ENCODE measurements at regions not wholly inside any gene's neighbourhood (a gene's known extent, or its start where the extent isn't known, plus 50 kb on each side); places are given as distances from the start of the nearest gene placed in this dataset.

DNA sequence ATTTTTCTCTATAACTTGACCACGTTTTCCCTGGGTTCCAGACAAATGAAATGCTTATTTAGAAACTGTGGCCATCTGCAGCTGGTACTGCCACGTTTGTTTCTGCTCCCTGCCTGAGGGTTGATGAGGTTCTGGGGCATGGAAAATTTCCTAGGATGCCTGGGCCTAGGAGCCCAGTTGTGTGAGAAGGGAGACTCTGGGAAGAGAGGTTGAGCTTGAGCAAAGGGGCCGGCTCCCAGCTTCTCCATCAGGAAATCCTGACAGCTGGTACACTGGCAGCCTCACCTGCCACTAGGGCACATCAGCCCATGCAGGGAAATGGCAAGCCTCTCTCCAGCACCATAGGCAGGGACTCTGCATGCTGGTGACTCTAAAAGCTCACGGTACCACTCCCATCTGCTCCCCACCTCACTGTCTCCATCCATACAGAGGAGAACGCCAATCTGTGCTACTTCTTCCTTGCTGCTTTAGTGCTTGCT, 165.4 kb upstream of the PPP2R3A start:
- WGBS, result 63% methylated on average over 5 of the region's 5 CpGs
- Histone ChIP-seq H3K27ac (ENCODE audit: low read length) (no peak overlapping the region), H3K4me3 (ENCODE audit: low read length) (no peak overlapping the region), H3K27me3 (ENCODE audit: control insufficient read depth, insufficient read depth) (no peaks in the 10 kb centered on the region), H3K9me3 (ENCODE audit: control insufficient read depth, low read length) (no peaks in the 10 kb centered on the region), H3K4me1 (ENCODE audit: control insufficient read depth, insufficient read depth, low read length) (no peaks in the 10 kb centered on the region)
- ATAC-seq (no peak), DNase-seq (no peak)
- intact Hi-C loops (cut with DNase I), result no loop called here

DNA sequence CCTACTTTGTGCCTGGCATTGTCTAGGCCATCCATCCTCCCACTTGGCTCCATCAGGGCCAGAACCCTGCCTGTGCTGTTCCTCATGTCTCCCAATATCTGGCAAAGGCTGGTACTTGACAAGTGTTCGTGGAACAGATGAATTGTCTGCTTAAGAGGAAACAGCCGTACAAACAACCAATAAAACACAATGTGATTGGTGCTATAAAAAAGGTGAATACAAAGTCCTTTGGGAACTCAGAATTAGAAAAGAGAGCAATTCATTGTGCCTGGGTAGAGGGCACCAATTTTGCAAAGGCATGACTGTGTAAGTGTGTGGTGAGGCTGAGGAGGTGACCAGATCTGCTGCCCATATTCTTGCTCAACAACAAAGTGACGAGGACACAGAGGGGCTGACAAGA, 164.5 kb upstream of the PPP2R3A start:
- ATAC-seq (no peak), DNase-seq (no peak)
- intact Hi-C loops (cut with DNase I), result no loop called here
- no peaks in the 10 kb centered on the region for H3K27me3 ChIP-seq (ENCODE audit: control insufficient read depth, insufficient read depth)
- H3K4me1 ChIP-seq (ENCODE audit: control insufficient read depth, insufficient read depth, low read length), result no peaks in the 10 kb centered on the region
- H3K9me3 ChIP-seq (ENCODE audit: control insufficient read depth, low read length), result no peaks in the 10 kb centered on the region
- no peak overlapping the region for H3K27ac ChIP-seq (ENCODE audit: low read length)
- WGBS, result 78% methylated on average over 3 of the region's 3 CpGs
- no peak overlapping the region for H3K4me3 ChIP-seq (ENCODE audit: low read length)

DNA sequence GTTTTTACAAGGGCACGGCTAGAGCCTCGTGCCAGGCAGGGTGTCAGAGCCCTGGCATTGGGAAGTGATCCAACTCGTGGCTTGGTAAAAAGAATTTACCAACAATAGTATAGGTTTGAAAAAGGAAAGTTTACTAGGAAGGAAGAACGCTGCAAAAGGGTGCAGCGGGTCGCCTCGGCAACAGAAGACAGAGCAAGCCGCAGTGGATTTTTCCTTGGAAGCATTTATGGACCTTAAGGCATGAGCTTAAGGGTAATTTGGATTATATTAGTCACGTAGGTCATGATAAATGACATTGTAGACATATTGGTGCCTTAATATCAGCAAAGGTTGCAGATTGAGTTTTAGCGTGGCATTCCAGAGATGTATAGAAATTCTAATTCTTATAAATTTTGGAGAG, 163.4 kb upstream of the PPP2R3A start:
- ATAC-seq (no peak), DNase-seq (no peak)
- Histone ChIP-seq H3K27me3 (ENCODE audit: control insufficient read depth, insufficient read depth) (no peaks in the 10 kb centered on the region), H3K4me1 (ENCODE audit: control insufficient read depth, insufficient read depth, low read length) (no peaks in the 10 kb centered on the region), H3K27ac (ENCODE audit: low read length) (no peak overlapping the region), H3K4me3 (ENCODE audit: low read length) (no peak overlapping the region), H3K9me3 (ENCODE audit: control insufficient read depth, low read length) (no peaks in the 10 kb centered on the region)
- intact Hi-C loops (cut with DNase I), result no loop called here
- WGBS, result 79% methylated on average over 10 of the region's 10 CpGs

DNA sequence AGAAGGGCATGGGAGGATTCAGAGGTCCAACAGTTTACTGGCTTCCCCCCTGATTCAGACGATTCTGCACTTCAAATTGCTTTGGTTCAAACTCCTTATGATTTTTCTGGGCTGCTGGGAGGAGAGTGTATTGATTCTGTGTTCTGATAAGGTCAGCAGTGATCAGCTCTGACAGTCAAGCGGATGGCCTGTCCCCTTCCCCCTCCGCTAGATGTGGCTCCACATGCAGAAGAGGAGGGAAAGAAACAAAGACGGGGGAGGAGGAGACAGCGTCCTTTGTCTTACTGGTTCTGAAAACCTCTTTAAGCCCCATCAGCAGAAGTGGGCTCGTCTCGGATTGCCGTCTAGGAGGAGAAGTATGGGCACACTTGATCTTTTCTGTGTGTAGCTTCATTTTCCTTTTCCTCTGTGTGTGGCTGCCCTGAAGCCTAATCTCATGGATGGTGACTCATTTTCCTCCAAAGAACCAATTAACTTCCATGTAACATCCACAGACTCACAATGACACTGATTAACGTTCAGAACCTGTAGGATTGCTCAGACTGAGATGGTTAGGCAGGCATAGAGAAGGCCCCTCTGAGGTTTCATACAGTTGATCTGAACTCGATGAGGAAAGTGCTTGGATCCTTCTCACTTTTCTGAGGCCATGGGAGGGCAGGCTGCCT, 162.4 kb upstream of the PPP2R3A start:
- Histone ChIP-seq H3K4me3 (ENCODE audit: low read length) (no peak overlapping the region), H3K4me1 (ENCODE audit: control insufficient read depth, insufficient read depth, low read length) (no peaks in the 10 kb centered on the region), H3K9me3 (ENCODE audit: control insufficient read depth, low read length) (no peaks in the 10 kb centered on the region), H3K27me3 (ENCODE audit: control insufficient read depth, insufficient read depth) (no peaks in the 10 kb centered on the region), H3K27ac (ENCODE audit: low read length) (no peak overlapping the region)
- WGBS, result 64% methylated on average over 10 of the region's 10 CpGs
- no peak for DNase-seq
- ATAC-seq, result no peak
- intact Hi-C loops (cut with DNase I), result no loop called here

DNA sequence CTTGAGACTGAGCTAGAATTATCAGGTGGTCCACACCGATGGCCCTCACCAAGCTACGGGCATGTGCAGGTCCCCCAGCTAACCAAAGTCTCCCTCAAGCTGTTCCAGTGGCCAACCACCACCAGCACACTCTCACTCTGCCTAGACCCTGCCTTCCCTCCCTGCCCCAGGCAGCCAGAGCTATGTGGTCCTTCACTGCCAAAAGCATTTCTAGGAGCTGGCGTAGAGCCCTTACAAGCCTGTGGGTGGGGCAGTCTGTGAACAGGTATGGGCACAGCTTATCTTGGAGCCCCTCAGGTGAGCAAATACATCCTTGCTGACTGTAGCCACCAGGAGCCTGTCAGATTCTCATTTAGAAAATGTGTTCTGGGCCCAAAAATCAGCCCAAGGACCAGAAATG, 159.8 kb upstream of the PPP2R3A start:
- no peaks in the 10 kb centered on the region for H3K4me1 ChIP-seq (ENCODE audit: control insufficient read depth, insufficient read depth, low read length)
- DNase-seq (no peak), ATAC-seq (no peak)
- no peaks in the 10 kb centered on the region for H3K27me3 ChIP-seq (ENCODE audit: control insufficient read depth, insufficient read depth)
- H3K4me3 ChIP-seq (ENCODE audit: low read length), result no peak overlapping the region
- intact Hi-C loops (cut with DNase I), result no loop called here
- no peak overlapping the region for H3K27ac ChIP-seq (ENCODE audit: low read length)
- H3K9me3 ChIP-seq (ENCODE audit: control insufficient read depth, low read length), result no peaks in the 10 kb centered on the region
- 84% methylated on average over 3 of the region's 3 CpGs for WGBS

DNA sequence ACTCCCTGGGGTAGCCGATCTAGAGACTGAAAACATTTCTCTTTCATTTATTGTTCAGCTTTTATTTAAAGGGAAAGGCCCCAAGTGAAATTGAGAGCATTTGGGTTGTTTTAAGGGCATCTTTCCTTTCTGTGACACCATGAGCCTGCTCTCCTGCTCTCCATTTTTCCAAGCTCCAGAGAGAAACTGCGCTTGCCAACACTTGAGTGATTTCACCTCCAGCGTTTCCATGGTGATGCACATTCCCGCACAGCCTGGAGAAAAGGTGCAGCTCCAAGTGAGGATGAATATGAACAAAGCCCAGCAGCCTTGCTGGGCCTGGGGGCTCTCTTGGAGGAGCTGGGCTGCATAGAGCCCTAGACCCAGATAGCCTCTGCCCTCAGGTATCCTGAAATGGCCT, 159.2 kb upstream of the PPP2R3A start:
- no peaks in the 10 kb centered on the region for H3K27me3 ChIP-seq (ENCODE audit: control insufficient read depth, insufficient read depth)
- WGBS, result 44% methylated on average over 4 of the region's 4 CpGs
- no peaks in the 10 kb centered on the region for H3K9me3 ChIP-seq (ENCODE audit: control insufficient read depth, low read length)
- H3K4me3 ChIP-seq (ENCODE audit: low read length), result no peak overlapping the region
- no peaks in the 10 kb centered on the region for H3K4me1 ChIP-seq (ENCODE audit: control insufficient read depth, insufficient read depth, low read length)
- ATAC-seq (no peak), DNase-seq (no peak)
- H3K27ac ChIP-seq (ENCODE audit: low read length), result no peak overlapping the region
- intact Hi-C loops (cut with DNase I), result no loop called here

DNA sequence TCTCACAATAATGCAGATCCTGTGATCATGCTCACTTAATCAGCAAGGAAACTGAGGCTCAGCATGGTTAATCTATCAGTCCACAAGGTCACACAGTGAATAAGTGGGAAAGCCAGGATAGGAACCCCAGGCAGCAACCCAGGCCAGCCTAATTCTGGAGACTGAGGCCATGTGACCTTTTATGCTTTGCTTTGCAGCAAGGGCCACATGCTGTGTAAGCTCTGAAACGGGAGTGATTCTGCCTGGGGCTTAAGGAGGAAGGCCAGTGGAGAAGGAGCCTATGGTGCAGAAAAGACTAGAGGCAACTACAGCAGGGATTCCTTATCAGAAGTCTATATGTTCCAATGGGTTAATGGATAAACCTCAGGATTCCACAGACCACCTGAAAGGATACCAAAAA, 157.6 kb upstream of the PPP2R3A start:
- Histone ChIP-seq H3K27ac (ENCODE audit: low read length) (no peak overlapping the region), H3K9me3 (ENCODE audit: control insufficient read depth, low read length) (no peaks in the 10 kb centered on the region), H3K27me3 (ENCODE audit: control insufficient read depth, insufficient read depth) (no peaks in the 10 kb centered on the region), H3K4me1 (ENCODE audit: control insufficient read depth, insufficient read depth, low read length) (no peaks in the 10 kb centered on the region), H3K4me3 (ENCODE audit: low read length) (no peak overlapping the region)
- 10% methylated on average over 1 of the region's 1 CpG for WGBS
- intact Hi-C loops (cut with DNase I), result no loop called here
- no peak for DNase-seq
- ATAC-seq, result no peak

DNA sequence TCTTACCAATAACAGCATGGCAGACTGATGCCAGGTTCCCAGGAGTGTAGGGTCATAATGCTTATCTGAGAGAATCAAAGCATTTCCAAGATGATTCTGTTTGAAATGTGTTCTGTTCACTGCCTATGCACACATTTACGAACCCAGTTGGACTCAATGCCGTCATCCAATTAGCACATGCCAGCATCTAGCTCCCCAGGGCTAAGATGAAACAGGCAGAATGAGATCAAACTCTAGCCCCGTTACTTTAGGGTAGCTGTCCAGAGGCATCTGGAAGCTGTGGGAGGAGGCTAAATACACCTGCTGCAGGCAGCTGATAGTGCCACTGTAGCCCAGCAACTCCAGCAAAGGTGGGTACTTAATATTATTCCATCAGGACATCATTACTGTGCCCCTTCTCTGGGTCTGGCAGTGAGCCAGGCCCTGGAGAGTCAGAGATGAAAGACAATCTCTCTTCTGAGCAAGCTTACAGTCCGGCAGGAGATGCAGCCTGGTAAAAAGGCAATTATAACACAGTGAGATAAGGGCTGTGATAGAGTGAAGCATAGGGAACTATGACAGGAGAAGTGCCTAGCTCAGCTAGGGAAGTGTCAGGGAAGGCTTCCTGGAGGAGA, 156.4 kb upstream of the PPP2R3A start:
- no peak for DNase-seq
- Histone ChIP-seq H3K4me1 (ENCODE audit: control insufficient read depth, insufficient read depth, low read length) (no peaks in the 10 kb centered on the region), H3K9me3 (ENCODE audit: control insufficient read depth, low read length) (no peaks in the 10 kb centered on the region), H3K4me3 (ENCODE audit: low read length) (no peak overlapping the region), H3K27me3 (ENCODE audit: control insufficient read depth, insufficient read depth) (no peaks in the 10 kb centered on the region), H3K27ac (ENCODE audit: low read length) (no peak overlapping the region)
- ATAC-seq, result no peak
- WGBS, result 38% methylated on average over 4 of the region's 4 CpGs
- intact Hi-C loops (cut with DNase I), result no loop called here

DNA sequence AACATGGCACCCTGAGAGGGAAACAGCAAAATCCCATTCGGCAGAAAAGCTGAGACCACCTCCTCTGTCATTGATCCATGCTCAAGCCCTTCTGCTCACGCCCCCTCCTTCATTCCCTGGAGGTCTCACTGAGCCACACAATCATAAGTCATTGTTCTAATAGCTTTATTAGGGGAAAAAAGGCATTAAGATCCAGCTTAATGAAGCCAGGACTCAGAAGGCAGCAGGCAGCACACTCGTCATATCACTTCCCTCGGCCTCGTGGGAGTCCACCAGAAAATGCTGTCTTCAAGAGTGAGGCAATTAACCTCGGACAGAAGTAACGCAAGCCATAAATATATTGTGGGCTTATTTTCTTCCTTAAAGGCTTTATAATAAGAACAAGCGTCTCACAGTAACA, 153.9 kb upstream of the PPP2R3A start:
- intact Hi-C loops (cut with DNase I), result no loop called here
- WGBS, result 77% methylated on average over 8 of the region's 8 CpGs
- no peak overlapping the region for H3K27ac ChIP-seq (ENCODE audit: low read length)

DNA sequence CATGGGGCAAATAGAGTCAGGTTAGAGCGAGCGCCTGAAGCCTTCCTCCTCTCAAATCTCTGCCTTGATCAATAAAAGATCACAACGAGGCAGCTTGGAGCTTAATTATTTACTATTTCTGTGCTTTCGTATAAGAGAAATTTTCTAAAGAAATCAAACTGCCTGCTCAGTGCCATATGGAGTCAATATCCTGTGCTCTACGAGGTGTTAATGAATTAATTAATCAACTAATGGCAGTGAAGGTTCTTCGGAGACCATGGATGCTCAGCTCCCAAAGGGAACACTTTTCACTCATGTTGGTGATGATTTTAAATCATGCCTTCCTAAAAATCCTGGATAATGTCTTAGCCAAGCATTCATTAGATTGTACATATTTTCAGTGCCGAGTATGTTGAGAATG, 153.5 kb upstream of the PPP2R3A start:
- no peak overlapping the region for H3K27ac ChIP-seq (ENCODE audit: low read length)
- H3K27me3 ChIP-seq (ENCODE audit: control insufficient read depth, insufficient read depth), result no peaks in the 10 kb centered on the region
- intact Hi-C loops (cut with DNase I), result no loop called here
- no peaks in the 10 kb centered on the region for H3K9me3 ChIP-seq (ENCODE audit: control insufficient read depth, low read length)
- DNase-seq (no peak), ATAC-seq (no peak)
- no peaks in the 10 kb centered on the region for H3K4me1 ChIP-seq (ENCODE audit: control insufficient read depth, insufficient read depth, low read length)
- 79% methylated on average over 7 of the region's 7 CpGs for WGBS
- H3K4me3 ChIP-seq (ENCODE audit: low read length), result no peak overlapping the region

More for the DNA sequence above, 153.9 kb upstream of the PPP2R3A start:
- ATAC-seq (no peak), DNase-seq (no peak)
- Histone ChIP-seq H3K9me3 (ENCODE audit: control insufficient read depth, low read length) (no peaks in the 10 kb centered on the region), H3K4me3 (ENCODE audit: low read length) (no peak overlapping the region), H3K27me3 (ENCODE audit: control insufficient read depth, insufficient read depth) (no peaks in the 10 kb centered on the region), H3K4me1 (ENCODE audit: control insufficient read depth, insufficient read depth, low read length) (no peaks in the 10 kb centered on the region)

DNA sequence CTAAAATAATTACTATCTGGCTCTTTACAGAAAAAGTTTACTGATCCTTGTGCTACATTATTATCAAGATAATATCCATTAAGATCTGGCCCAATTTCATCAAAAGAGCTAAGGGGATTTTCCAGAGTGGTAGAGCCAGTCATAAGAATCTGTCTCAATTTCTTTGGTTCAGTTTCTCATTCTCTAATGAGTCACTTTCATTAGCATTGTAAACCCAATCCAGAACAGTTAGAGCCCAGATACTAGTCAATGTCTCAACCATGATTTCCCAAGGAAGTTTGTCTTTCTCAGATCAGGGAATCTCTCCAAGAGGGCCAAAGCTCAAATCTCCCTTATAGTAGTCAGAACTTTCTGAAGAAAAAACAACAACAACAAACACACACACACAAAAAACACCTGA, 131.1 kb upstream of the PPP2R3A start:
- H3K4me3 ChIP-seq (ENCODE audit: low read length), result no peak overlapping the region
- no peak for ATAC-seq
- H3K9me3 ChIP-seq (ENCODE audit: control insufficient read depth, low read length), result no peaks in the 10 kb centered on the region
- no peaks in the 10 kb centered on the region for H3K4me1 ChIP-seq (ENCODE audit: control insufficient read depth, insufficient read depth, low read length)
- no peaks in the 10 kb centered on the region for H3K27me3 ChIP-seq (ENCODE audit: control insufficient read depth, insufficient read depth)
- intact Hi-C loops (cut with DNase I), result no loop called here
- no peak for DNase-seq
- no peak overlapping the region for H3K27ac ChIP-seq (ENCODE audit: low read length)
